Activated CD8-positive, alpha-beta T cell treated with anti-CD3 and anti-CD28 coated beads for 36 hours (primary cell): ENCODE measurements at regions not wholly inside any gene's neighbourhood (a gene's known extent, or its start where the extent isn't known, plus 50 kb on each side); places are given as distances from the start of the nearest gene placed in this dataset.

Experiments used
- ATAC-seq: fragments of 200-7000 bp; cut with Tn5 transposase; one replicate; pipeline ENCODE4 v1.10.0; 2021; ENCODE audit warnings: mild to moderate bottlenecking, moderate library complexity
- CTCF ChIA-PET: fragments of 350-600 bp; sonication (Branson Sonifier 250); formaldehyde crosslinking; loops from one replicate; lab custom pipeline; 2021; ENCODE audit warnings: antibody characterized with exemption; lab: Charles Lee
- POLR2A ChIA-PET: fragments of 350-600 bp; sonication (Branson Sonifier 250); formaldehyde crosslinking; loops from one replicate; lab custom pipeline; 2021; ENCODE audit warnings: antibody characterized with exemption; lab: Charles Lee
- DNase-seq: peaks from one replicate; pipeline ENCODE4 v3.0.0-alpha.2; 2020
- H3K27ac Mint-ChIP-seq: one replicate; pipeline ENCODE4 v1.8.0; 2021; ENCODE audit warnings: mild to moderate bottlenecking, mixed read lengths
- H3K27me3 Mint-ChIP-seq: one replicate; pipeline ENCODE4 v1.8.0; 2021; ENCODE audit warnings: mixed read lengths
- H3K36me3 Mint-ChIP-seq: one replicate; pipeline ENCODE4 v1.8.0; 2021; ENCODE audit warnings: low read depth, mixed read lengths
- H3K4me1 Mint-ChIP-seq: one replicate; pipeline ENCODE4 v1.8.0; 2021; ENCODE audit warnings: low read depth, mixed read lengths
- H3K4me3 Mint-ChIP-seq: one replicate; pipeline ENCODE4 v1.8.0; 2021; ENCODE audit warnings: mild to moderate bottlenecking, moderate library complexity, mixed read lengths
- H3K9me3 Mint-ChIP-seq: one replicate; pipeline ENCODE4 v1.8.0; 2021; ENCODE audit warnings: mixed read lengths
- intact Hi-C: fragments of 100-400 bp; cut with micrococcal nuclease; formaldehyde crosslinking; loops from one replicate; pipeline ENCODE4 v1.10.0; 2022
- TF ChIP-seq, protein P1 (sequence below): fragments of 200-600 bp; IDR thresholded peaks from one replicate; pipeline ENCODE4 v1.8.0; 2022; ENCODE audit warnings: antibody characterized with exemption, mild to moderate bottlenecking

- CTCF ChIA-PET, result no interaction called here
- H3K27ac Mint-ChIP-seq, result no peak overlapping the region
- no peaks in the 10 kb centered on the region for H3K4me1 Mint-ChIP-seq
Measured at GRCh38 chr2:18455236-18455862, 105.1 kb downstream of the RDH14 start.

DNA sequence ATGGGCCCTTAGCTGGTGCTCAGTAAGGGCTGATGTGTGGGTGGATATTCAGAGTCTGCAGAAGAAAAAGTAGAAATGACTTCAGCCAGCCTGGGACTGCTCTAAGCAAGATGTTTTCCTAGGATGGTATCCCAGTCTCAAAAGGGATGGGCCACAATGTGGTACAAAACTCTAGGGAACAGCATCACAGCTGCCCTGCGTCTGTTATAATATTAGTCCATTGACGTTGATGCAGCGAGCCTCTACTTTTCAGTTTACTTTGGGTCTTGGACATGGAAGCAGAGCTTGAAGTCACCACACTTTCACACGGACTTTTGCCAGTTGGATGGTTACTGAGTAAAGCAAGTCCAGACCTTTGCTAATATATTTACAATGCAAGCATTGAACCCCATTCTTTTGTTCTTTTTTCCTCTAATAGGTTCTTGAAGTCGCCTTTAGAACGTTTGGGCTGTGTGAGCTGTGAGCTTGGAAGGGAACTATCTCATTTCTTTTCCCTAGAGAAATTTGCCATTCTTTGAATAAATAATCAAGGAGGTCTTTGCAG is 105.7 kb downstream of the RDH14 start:
- intact Hi-C loops, result no loop called here
- Mint-ChIP-seq H3K4me1 (no peaks in the 10 kb centered on the region), H3K36me3 (no peaks in the 10 kb centered on the region), H3K9me3 (no peaks in the 10 kb centered on the region), H3K27me3 (peaks cover 4% of the 10 kb centered on the region), H3K4me3 (no peak overlapping the region), H3K27ac (no peak overlapping the region)
- POLR2A ChIA-PET, result no interaction called here
- ATAC-seq (no peak), DNase-seq (no peak)
- CTCF ChIA-PET, result no interaction called here
- TF ChIP-seq, protein P1, sequence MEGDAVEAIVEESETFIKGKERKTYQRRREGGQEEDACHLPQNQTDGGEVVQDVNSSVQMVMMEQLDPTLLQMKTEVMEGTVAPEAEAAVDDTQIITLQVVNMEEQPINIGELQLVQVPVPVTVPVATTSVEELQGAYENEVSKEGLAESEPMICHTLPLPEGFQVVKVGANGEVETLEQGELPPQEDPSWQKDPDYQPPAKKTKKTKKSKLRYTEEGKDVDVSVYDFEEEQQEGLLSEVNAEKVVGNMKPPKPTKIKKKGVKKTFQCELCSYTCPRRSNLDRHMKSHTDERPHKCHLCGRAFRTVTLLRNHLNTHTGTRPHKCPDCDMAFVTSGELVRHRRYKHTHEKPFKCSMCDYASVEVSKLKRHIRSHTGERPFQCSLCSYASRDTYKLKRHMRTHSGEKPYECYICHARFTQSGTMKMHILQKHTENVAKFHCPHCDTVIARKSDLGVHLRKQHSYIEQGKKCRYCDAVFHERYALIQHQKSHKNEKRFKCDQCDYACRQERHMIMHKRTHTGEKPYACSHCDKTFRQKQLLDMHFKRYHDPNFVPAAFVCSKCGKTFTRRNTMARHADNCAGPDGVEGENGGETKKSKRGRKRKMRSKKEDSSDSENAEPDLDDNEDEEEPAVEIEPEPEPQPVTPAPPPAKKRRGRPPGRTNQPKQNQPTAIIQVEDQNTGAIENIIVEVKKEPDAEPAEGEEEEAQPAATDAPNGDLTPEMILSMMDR, result no peak

More at GRCh38 chr2:18455236-18455862, 105.1 kb downstream of the RDH14 start:
- DNase-seq, result no peak
- TF ChIP-seq, protein P1, result no peak
- POLR2A ChIA-PET, result no interaction called here
- Mint-ChIP-seq H3K4me3 (no peak overlapping the region), H3K9me3 (no peaks in the 10 kb centered on the region), H3K36me3 (no peaks in the 10 kb centered on the region), H3K27me3 (peaks cover 4% of the 10 kb centered on the region)
- no peak for ATAC-seq
- intact Hi-C loops, result no loop called here

DNA sequence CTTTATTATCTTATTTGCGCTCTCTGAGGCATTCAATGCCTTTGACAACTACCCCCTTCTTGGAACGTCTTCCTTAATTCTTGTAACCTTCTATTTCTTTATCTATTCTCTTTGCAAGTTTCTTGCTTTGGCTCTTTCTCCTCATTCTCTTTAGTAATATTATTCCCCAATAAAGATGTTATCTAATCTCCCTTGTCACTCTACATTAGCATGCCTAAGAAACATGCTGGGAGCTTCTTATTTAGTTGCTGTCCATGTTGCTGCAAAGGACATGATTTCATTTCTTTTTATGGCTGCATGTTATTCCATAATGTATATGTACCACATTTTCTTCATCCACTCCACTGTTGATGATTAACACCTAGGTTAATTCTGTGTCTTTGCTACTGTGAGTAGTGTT is 113.7 kb downstream of the RDH14 start:
- H3K9me3 Mint-ChIP-seq, result no peaks in the 10 kb centered on the region
- H3K4me3 Mint-ChIP-seq, result no peak overlapping the region
- no peak for ATAC-seq
- CTCF ChIA-PET, result no interaction called here
- POLR2A ChIA-PET, result no interaction called here
- H3K4me1 Mint-ChIP-seq, result no peaks in the 10 kb centered on the region
- no peaks in the 10 kb centered on the region for H3K36me3 Mint-ChIP-seq
- TF ChIP-seq, protein P1, result no peak
- intact Hi-C loops, result no loop called here
- no peak for DNase-seq
- peaks cover 12% of the 10 kb centered on the region for H3K27me3 Mint-ChIP-seq
- H3K27ac Mint-ChIP-seq, result no peak overlapping the region

GRCh38 chr2:18445433-18446320 is 114.8 kb downstream of the RDH14 start:
- no peaks in the 10 kb centered on the region for H3K9me3 Mint-ChIP-seq
- ChIA-PET CTCF (interaction anchor here (0.8 kb wide), 1 partner anchor 10 kb away, joined by 3 read pairs; no protein-coding TSS in a partner anchor), POLR2A (no interaction called here)
- no peak for DNase-seq
- H3K27ac Mint-ChIP-seq, result no peak overlapping the region
- H3K27me3 Mint-ChIP-seq, result peaks cover 14% of the 10 kb centered on the region
- no peak for ATAC-seq
- no peak overlapping the region for H3K4me3 Mint-ChIP-seq
- no peaks in the 10 kb centered on the region for H3K4me1 Mint-ChIP-seq
- intact Hi-C loops, result no loop called here
- TF ChIP-seq, protein P1, result no peak
- H3K36me3 Mint-ChIP-seq, result no peaks in the 10 kb centered on the region

DNA sequence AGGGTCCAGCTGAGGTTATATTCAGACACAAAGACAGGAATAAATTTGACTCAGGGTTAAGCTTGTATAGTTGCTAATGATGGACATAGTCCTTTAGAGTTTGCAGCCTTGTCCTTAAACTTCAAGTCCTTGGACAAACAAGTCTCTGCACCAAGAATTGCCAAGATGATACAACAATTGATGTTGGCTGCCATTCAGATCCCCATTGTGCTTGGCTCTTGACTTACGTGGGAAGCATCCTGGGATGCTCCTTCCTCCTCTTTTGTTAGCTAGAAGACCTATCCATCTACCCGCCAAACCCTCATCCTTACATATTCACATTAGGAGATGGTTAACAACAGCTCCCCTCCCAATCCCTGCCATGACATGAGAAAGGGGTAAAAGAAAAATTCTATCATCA is 115.6 kb downstream of the RDH14 start:
- CTCF ChIA-PET, result interaction anchor here (0.8 kb wide), 1 partner anchor 9 kb away, joined by 3 read pairs; no protein-coding TSS in a partner anchor
- no peak overlapping the region for H3K4me3 Mint-ChIP-seq
- intact Hi-C loops, result no loop called here

More for the DNA sequence above, 115.6 kb downstream of the RDH14 start:
- POLR2A ChIA-PET, result no interaction called here
- DNase-seq (no peak), ATAC-seq (no peak)
- H3K4me1 Mint-ChIP-seq, result no peaks in the 10 kb centered on the region
- TF ChIP-seq, protein P1, result no peak
- no peaks in the 10 kb centered on the region for H3K9me3 Mint-ChIP-seq
- H3K27me3 Mint-ChIP-seq, result peaks cover 18% of the 10 kb centered on the region
- H3K36me3 Mint-ChIP-seq, result no peaks in the 10 kb centered on the region
- H3K27ac Mint-ChIP-seq, result no peak overlapping the region
